ENCODE measurements at regions not wholly inside any gene's neighbourhood (a gene's known extent, or its start where the extent isn't known, plus 50 kb on each side); places are given as distances from the start of the nearest gene placed in this dataset.
A peak's percentile ranks its signal among the peaks of the same experiment; 100 is the strongest.

GRCh38 chr6:166041277-166041676 is 126.4 kb downstream of the TBXT start:
- Histone ChIP-seq H3K9me3 (ENCODE audit: control insufficient read depth in 2 of 3, low read length in 3 of 3) (no peaks in the 10 kb centered on the region), H3K27me3 (ENCODE audit: control insufficient read depth in 2 of 2, insufficient read depth in 2 of 2, low read length in 2 of 2) (no peaks in the 10 kb centered on the region), H3K4me1 (ENCODE audit: control insufficient read depth in 2 of 2, insufficient read depth in 2 of 2, low read length in 2 of 2) (no peaks in the 10 kb centered on the region), H3K27ac (ENCODE audit: low read depth, low read length) (no peak overlapping the region), H3K36me3 (ENCODE audit: control insufficient read depth in 2 of 3, insufficient read depth in 3 of 3, low read length in 3 of 3) (no peaks in the 10 kb centered on the region), H3K4me3 (ENCODE audit: low read length) (no peak overlapping the region)
- H3K4me3 Mint-ChIP-seq: no peak overlapping the region
- ATAC-seq: no peak
- peaks cover 0 to 26% (median 15%) of the 10 kb centered on the region in 5 donors for H3K27me3 Mint-ChIP-seq
- no peaks in the 10 kb centered on the region for H3K4me1 Mint-ChIP-seq
- no peak overlapping the region for H3K27ac Mint-ChIP-seq
- intact Hi-C loops (cut with micrococcal nuclease): no loop called here
- ChIA-PET POLR2A (no interaction called here), CTCF (no interaction called here)
- DNase-seq: no peak
- H3K9me3 Mint-ChIP-seq: peaks cover 0 to 26% (median 13%) of the 10 kb centered on the region in 11 donors
- peaks cover 0 to 4% (median 0%) of the 10 kb centered on the region in 5 donors for H3K36me3 Mint-ChIP-seq

- CTCF ChIA-PET: no interaction called here
- Histone ChIP-seq H3K27me3 (ENCODE audit: control insufficient read depth in 2 of 2, insufficient read depth in 2 of 2, low read length in 2 of 2) (no peaks in the 10 kb centered on the region), H3K36me3 (ENCODE audit: control insufficient read depth in 2 of 3, insufficient read depth in 3 of 3, low read length in 3 of 3) (no peaks in the 10 kb centered on the region), H3K9me3 (ENCODE audit: control insufficient read depth in 2 of 3, low read length in 3 of 3) (no peaks in the 10 kb centered on the region), H3K27ac (ENCODE audit: low read depth, low read length) (no peak overlapping the region), H3K4me3 (ENCODE audit: low read length) (no peak overlapping the region), H3K4me1 (ENCODE audit: control insufficient read depth in 2 of 2, insufficient read depth in 2 of 2, low read length in 2 of 2) (no peaks in the 10 kb centered on the region)
- intact Hi-C loops (cut with micrococcal nuclease): no loop called here
- DNase-seq (no peak), ATAC-seq (no peak)
- Mint-ChIP-seq H3K9me3 (peaks cover 0 to 27% (median 13%) of the 10 kb centered on the region in 11 donors), H3K36me3 (peaks cover 0 to 4% (median 0%) of the 10 kb centered on the region in 5 donors), H3K27ac (no peak overlapping the region), H3K4me3 (no peak overlapping the region), H3K27me3 (peaks cover 0 to 23% (median 12%) of the 10 kb centered on the region in 5 donors), H3K4me1 (no peaks in the 10 kb centered on the region)
- POLR2A ChIA-PET: no interaction called here
Measured at GRCh38 chr6:166040292-166040691, 127.4 kb downstream of the TBXT start.

GRCh38 chr6:166036316-166037095 is 131.1 kb downstream of the TBXT start:
- peaks cover 0 to 31% (median 13%) of the 10 kb centered on the region in 11 donors for H3K9me3 Mint-ChIP-seq

GRCh38 chr6:166032366-166033200 is 135.1 kb downstream of the TBXT start:
- DNase-seq (no peak), ATAC-seq (no peak)
- Mint-ChIP-seq H3K4me3 (no peak overlapping the region), H3K27me3 (peaks cover 0 to 16% (median 3%) of the 10 kb centered on the region in 5 donors), H3K27ac (no peak overlapping the region), H3K9me3 (peaks cover 0 to 11% (median 3%) of the 10 kb centered on the region in 11 donors), H3K4me1 (no peaks in the 10 kb centered on the region), H3K36me3 (peaks cover 0 to 3% (median 0%) of the 10 kb centered on the region in 5 donors)
- no peaks in the 10 kb centered on the region for H3K27me3 ChIP-seq (ENCODE audit: control insufficient read depth in 2 of 2, insufficient read depth in 2 of 2, low read length in 2 of 2)
- H3K36me3 ChIP-seq (ENCODE audit: control insufficient read depth in 2 of 3, insufficient read depth in 3 of 3, low read length in 3 of 3): no peaks in the 10 kb centered on the region
- intact Hi-C loops (cut with micrococcal nuclease): no loop called here
- no peaks in the 10 kb centered on the region for H3K4me1 ChIP-seq (ENCODE audit: control insufficient read depth in 2 of 2, insufficient read depth in 2 of 2, low read length in 2 of 2)
- no peak overlapping the region for H3K27ac ChIP-seq (ENCODE audit: low read depth, low read length)
- CTCF ChIA-PET: no interaction called here
- POLR2A ChIA-PET: interaction anchor here (0.6 kb wide), 1 partner anchor 1087 kb away, joined by 4 read pairs; no protein-coding TSS in a partner anchor
- H3K9me3 ChIP-seq (ENCODE audit: control insufficient read depth in 2 of 3, low read length in 3 of 3): no peaks in the 10 kb centered on the region
- no peak overlapping the region for H3K4me3 ChIP-seq (ENCODE audit: low read length)

More at GRCh38 chr6:166036316-166037095, 131.1 kb downstream of the TBXT start:
- H3K27ac ChIP-seq (ENCODE audit: low read depth, low read length): no peak overlapping the region
- H3K27me3 Mint-ChIP-seq: peaks cover 0 to 18% (median 5%) of the 10 kb centered on the region in 5 donors
- ChIA-PET CTCF (no interaction called here), POLR2A (no interaction called here)
- ATAC-seq: no peak
- H3K4me1 Mint-ChIP-seq: no peaks in the 10 kb centered on the region
- H3K4me3 ChIP-seq (ENCODE audit: low read length): no peak overlapping the region
- no peak overlapping the region for H3K4me3 Mint-ChIP-seq
- H3K36me3 Mint-ChIP-seq: peaks cover 0 to 4% (median 0%) of the 10 kb centered on the region in 5 donors
- intact Hi-C loops (cut with micrococcal nuclease): no loop called here
- H3K4me1 ChIP-seq (ENCODE audit: control insufficient read depth in 2 of 2, insufficient read depth in 2 of 2, low read length in 2 of 2): no peaks in the 10 kb centered on the region
- no peaks in the 10 kb centered on the region for H3K27me3 ChIP-seq (ENCODE audit: control insufficient read depth in 2 of 2, insufficient read depth in 2 of 2, low read length in 2 of 2)
- no peak overlapping the region for H3K27ac Mint-ChIP-seq
- H3K9me3 ChIP-seq (ENCODE audit: control insufficient read depth in 2 of 3, low read length in 3 of 3): no peaks in the 10 kb centered on the region
- H3K36me3 ChIP-seq (ENCODE audit: control insufficient read depth in 2 of 3, insufficient read depth in 3 of 3, low read length in 3 of 3): no peaks in the 10 kb centered on the region
- no peak for DNase-seq

GRCh38 chr6:166031275-166031674 is 136.4 kb downstream of the TBXT start:
- H3K27ac Mint-ChIP-seq: no peak overlapping the region
- no peaks in the 10 kb centered on the region for H3K27me3 ChIP-seq (ENCODE audit: control insufficient read depth in 2 of 2, insufficient read depth in 2 of 2, low read length in 2 of 2)
- no peak overlapping the region for H3K4me3 Mint-ChIP-seq
- H3K4me1 Mint-ChIP-seq: no peaks in the 10 kb centered on the region
- no peaks in the 10 kb centered on the region for H3K4me1 ChIP-seq (ENCODE audit: control insufficient read depth in 2 of 2, insufficient read depth in 2 of 2, low read length in 2 of 2)
- no peak overlapping the region for H3K4me3 ChIP-seq (ENCODE audit: low read length)
- ChIA-PET CTCF (no interaction called here), POLR2A (no interaction called here)
- peak in 1 of 9 donors; percentile 12 for DNase-seq
- ATAC-seq: no peak
- peaks cover 0 to 5% (median 0%) of the 10 kb centered on the region in 11 donors for H3K9me3 Mint-ChIP-seq
- no peaks in the 10 kb centered on the region for H3K9me3 ChIP-seq (ENCODE audit: control insufficient read depth in 2 of 3, low read length in 3 of 3)
- H3K27ac ChIP-seq (ENCODE audit: low read depth, low read length): no peak overlapping the region
- H3K36me3 ChIP-seq (ENCODE audit: control insufficient read depth in 2 of 3, insufficient read depth in 3 of 3, low read length in 3 of 3): no peaks in the 10 kb centered on the region
- H3K36me3 Mint-ChIP-seq: no peaks in the 10 kb centered on the region
- H3K27me3 Mint-ChIP-seq: peaks cover 0 to 12% (median 3%) of the 10 kb centered on the region in 5 donors
- intact Hi-C loops (cut with micrococcal nuclease): no loop called here

- no peaks in the 10 kb centered on the region for H3K27me3 ChIP-seq (ENCODE audit: control insufficient read depth in 2 of 2, insufficient read depth in 2 of 2, low read length in 2 of 2)
- intact Hi-C loops (cut with micrococcal nuclease): no loop called here
- no peak overlapping the region for H3K4me3 ChIP-seq (ENCODE audit: low read length)
- H3K27ac Mint-ChIP-seq: no peak overlapping the region
- H3K4me3 Mint-ChIP-seq: no peak overlapping the region
- ChIA-PET CTCF (no interaction called here), POLR2A (no interaction called here)
- H3K4me1 Mint-ChIP-seq: no peaks in the 10 kb centered on the region
- peaks cover 0 to 12% (median 3%) of the 10 kb centered on the region in 5 donors for H3K27me3 Mint-ChIP-seq
- H3K27ac ChIP-seq (ENCODE audit: low read depth, low read length): no peak overlapping the region
- H3K4me1 ChIP-seq (ENCODE audit: control insufficient read depth in 2 of 2, insufficient read depth in 2 of 2, low read length in 2 of 2): no peaks in the 10 kb centered on the region
- no peaks in the 10 kb centered on the region for H3K36me3 ChIP-seq (ENCODE audit: control insufficient read depth in 2 of 3, insufficient read depth in 3 of 3, low read length in 3 of 3)
- H3K9me3 Mint-ChIP-seq: peaks cover 0 to 4% (median 0%) of the 10 kb centered on the region in 11 donors
- no peak for ATAC-seq
- no peaks in the 10 kb centered on the region for H3K9me3 ChIP-seq (ENCODE audit: control insufficient read depth in 2 of 3, low read length in 3 of 3)
- H3K36me3 Mint-ChIP-seq: no peaks in the 10 kb centered on the region
- no peak for DNase-seq
Measured at GRCh38 chr6:166029506-166029905, 138.1 kb downstream of the TBXT start.

Data from naive thymus-derived CD4-positive, alpha-beta T cell (primary cell).